GM18502 (cell line): ENCODE measurements at regions not wholly inside any gene's neighbourhood (a gene's known extent, or its start where the extent isn't known, plus 50 kb on each side); places are given as distances from the start of the nearest gene placed in this dataset.
"Not testable (repeated sequence)": the region's sequence is repeated elsewhere in the genome, so short reads cannot be mapped to it uniquely, and the experiment has no call there.

Source experiments
- ATAC-seq: cut with Tn5 transposase; IDR thresholded peaks from one replicate; pipeline ENCODE4 v1.9.1; 2021; ENCODE audit warnings: mild to moderate bottlenecking; ENCODE audit not compliant: unreplicated experiment, poor library complexity

DNA sequence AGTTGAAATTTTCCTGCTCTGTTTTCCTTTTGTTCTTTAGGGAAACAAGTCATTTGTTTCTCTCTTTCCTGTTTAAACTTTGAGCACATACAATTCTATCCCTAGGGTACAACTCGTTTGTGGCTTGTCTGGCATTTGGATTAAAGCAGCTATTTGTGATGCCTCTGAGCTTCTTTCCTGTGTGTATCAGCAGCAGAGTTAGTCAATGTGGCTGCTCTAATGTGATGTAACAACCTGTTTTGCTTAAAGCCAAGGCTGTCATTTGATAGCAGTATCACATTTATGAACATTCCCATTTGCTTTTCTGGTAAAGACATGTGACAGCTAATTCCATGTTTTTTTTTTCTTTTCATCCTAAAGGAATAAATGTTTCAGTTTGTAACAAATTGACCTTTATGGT, 314.3 kb upstream of the CHD1 start:
- no peak for ATAC-seq

DNA sequence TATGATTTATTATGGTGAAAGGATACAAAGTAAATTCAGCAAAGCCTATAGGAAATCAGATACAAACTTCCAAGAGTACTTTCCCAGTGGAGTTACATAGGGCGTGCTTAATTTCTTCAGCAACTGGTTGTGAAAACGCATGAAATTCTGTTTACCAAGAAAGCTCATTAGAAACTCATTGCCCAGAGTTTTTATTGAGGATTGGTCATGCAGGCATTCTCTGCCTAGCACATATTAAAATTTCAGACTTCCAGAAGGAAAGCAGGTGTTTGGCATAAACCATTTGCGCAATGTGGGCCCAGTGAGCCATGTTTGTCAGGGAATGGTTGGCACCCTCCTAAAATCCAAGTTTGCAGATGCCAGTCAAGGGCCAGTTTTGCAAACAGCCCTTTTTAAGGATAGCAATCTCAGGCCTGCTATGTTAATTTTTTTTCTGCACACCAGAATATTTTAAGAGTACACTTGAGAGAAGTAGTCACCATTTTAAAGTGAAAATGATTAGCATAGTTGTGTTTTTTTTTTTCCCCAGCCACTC, 311.1 kb upstream of the CHD1 start:
- ATAC-seq = no peak

DNA sequence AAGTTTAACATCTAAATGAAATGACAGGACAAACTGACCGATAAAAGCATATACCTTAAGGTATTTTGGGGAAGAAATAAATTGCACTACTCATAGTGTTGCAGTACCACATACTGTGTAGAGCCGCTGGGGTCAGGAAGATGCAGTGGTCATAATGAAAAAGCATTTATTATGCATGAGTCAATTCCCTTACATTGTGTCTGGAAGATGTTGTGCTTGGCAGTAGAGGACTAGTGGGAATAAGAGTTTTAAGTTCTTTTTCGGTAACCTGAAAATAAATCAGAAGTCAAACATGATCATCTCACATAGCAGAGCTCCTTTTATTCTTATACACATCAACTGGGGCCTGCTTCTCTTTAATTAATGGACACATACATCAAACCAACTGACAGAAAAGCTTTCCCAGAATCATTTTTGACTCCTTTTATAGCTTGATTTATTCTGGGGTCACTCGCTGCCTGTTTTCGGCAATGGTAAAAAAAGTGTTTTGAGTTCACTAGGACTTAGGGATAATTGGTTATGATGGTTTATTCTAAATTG, 262.5 kb upstream of the CHD1 start:
- ATAC-seq = no peak

DNA sequence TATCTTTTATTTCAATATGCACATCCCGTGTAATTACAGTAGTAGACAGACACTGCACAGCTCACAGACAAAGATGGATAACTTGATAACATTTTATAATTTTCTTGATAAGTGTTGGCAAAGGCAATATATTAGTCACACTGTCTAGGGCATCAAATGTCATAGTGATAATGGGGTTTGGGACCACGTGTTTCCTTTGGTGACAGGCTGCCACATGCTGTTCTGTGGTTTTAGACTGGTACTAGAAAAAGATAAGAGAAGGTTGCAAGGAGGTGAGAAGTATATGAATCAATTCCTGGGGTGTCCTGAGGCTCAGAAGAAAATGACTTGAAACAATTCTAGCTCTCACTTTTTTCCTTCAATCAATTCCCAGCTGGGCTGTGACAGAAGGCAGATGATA, 258.8 kb upstream of the CHD1 start:
- no peak for ATAC-seq

DNA sequence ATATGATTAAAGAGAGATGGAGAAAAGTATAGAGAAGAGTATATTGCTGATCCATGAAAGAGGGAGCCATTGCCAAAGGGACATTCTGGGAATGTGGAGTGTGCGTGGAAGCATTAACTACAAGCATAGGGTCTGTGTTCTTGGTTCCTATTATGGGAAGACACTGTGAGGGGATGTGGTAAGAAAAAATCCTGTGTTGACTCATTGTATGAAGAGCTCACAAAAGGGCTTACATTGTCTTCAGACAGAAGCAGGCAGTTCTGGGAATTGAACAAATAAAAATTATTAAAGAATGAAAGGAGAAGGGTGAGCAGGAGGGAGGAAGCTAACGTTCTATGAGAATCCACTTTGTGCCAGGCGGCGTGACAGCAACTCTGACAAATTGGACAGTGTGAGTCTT, 250.4 kb upstream of the CHD1 start:
- no peak for ATAC-seq

DNA sequence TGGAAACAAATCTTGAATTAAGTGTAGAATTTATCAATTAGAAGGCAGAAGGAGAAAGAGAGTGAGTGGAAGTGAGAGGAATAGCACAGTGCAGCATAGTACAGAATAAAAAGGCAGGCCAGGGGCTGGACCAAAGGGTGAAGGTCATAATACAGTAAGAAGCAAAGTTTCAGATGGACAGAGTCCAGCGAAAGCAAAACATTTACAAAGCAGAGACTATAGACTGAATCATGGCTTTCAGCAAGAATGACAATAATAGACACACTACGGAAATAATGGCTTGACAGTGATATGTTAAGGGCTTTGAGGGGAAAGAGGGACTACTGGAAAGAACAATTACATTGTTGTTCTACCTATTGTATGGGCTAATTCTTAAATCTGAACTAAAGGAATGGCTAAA, 249.0 kb upstream of the CHD1 start:
- ATAC-seq = no peak

DNA sequence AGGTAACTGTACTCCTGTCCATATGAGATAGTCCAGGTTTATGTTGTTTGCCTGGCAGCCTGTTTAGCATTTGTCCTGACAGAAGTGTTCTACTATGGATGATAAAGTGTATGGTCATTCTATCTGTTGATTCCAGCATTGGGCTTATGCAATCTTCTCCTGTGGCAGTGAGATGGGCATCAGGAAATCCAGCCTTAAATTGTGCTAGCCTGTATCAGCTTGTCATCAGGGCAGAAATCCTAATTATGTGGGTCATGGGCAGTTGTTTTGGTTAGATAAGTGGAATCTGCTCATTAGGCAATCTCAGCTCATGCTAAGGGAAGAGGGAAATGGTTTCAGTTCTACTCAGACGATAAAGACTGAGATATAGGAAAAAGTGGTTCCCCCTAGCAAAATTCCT, 247.4 kb upstream of the CHD1 start:
- ATAC-seq = no peak

DNA sequence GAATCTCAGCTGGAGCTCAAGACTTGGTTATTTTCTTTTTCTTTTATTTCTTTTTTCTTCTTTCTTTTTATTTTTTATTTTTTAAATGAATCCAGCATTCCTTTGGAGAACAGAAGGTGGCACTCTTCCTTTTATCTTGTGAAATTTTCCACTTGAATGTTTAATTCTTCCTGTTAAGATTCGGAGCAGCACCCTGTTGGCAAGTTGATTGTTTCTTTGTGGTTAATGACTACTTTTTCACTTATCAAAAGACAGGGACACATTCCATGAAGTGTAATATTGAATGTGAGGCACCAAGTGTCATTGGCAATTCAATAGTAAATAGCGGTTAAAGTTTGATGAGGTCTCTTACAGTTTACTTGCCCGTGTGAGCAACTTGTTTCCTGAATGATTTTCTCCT, 240.5 kb upstream of the CHD1 start:
- ATAC-seq = no peak

DNA sequence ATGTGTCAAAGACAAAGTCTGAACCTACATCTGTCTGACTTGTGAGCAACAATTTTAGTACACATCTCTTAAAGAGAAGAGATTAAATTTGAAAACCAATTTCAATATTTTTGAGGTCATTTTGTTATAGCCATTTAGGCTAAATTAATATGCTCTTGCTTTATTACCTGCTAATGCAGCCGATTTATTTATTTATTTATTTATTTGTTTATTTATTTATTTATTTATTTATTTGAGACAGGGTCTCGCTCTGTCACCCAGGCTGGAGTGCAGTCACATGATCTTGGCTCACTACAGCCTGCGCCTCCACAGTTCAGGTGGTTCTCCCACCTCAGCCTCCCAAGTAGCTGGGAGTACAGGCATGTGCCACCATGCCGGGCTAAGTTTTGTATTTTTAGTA, 232.7 kb upstream of the CHD1 start:
- ATAC-seq = not testable (repeated sequence)

DNA sequence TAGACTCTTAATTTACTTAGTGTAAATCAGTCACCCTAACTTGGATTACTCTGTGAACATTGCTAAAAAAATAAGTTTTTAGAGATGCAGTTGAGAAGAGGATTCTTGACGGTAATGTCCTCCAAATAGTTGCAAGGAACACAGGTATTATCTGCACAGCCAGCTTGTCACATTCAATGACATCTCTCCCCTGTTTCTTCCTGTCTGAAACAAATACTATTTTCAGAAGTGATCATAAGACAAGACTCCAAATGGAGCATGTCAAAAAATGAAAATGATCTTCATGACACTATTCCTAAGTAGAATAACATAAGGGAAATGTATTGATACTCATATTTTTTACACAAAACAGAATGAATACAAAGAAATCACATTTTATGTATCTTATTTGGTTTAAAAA, 227.9 kb upstream of the CHD1 start:
- ATAC-seq = no peak

DNA sequence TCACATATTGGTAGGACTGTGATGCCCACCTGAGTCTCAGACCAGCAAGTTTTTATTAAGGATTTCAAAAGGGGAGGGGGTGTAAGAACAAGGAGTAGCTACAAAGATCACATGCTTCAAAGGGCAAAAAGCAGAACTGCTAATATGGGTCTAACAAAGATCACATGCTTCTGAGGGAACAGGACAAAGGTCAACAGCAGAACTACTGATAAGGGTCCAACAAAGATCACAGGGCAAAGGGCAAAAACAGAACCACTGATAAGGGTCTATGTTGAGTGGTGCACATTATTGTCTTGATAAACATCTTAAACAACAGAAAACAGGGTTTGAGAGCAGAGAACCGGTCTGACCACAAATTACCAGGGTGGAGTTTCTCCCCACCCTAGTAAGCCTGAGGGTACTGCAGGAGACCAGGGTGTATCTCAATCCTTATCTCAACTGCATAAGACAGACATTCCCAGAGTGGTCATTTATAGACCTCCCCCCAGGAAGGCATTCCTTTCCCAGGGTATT, 214.5 kb upstream of the CHD1 start:
- not testable (repeated sequence) for ATAC-seq

DNA sequence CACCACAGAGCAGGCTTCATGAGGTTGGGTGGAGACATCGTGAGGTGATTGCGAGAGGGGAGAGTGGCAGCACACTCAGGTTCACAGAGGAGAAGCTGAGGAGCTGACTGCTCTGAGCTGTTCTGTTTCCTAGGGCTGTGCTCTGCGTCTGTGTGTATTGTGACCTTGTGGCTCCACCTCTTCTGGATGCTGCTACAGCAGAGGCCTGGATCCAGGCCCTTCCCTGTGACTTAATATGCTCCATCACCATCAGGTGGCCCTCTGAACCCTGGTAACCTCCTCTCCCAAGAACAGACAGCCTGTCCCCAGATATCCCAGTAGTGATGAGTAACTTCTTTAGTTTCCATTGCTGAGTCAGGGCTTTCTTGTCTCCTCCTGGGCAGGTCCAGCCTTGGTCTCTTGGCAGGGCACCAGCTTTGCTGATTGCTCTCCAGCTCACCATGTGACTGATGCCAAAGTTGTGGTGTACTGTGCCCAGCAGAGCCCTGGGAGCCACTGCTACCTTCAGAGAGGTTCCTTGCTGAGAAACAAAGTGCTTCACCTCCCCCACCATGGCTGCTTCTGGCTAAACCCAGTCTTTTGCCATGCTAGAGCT, 212.8 kb upstream of the CHD1 start:
- no peak for ATAC-seq

DNA sequence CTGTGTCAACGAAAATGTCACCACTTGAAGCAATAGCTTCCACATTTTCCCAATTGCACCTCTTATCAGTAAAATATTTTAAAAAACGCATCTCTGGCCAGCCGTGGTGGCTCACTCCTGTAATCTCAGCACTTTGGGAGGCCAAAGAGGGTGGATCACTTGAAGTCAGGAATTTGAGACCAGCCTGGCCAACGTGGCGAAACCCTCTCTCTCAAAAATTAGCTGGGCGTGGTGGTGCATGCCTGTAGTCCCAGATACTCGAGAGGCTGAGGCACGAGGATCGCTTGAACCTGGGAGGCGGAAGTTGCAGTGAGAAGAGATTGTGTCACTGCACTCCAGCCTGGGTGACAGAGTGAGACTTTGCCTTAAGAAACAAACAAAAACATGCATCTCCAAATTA, 210.1 kb upstream of the CHD1 start:
- no peak for ATAC-seq

DNA sequence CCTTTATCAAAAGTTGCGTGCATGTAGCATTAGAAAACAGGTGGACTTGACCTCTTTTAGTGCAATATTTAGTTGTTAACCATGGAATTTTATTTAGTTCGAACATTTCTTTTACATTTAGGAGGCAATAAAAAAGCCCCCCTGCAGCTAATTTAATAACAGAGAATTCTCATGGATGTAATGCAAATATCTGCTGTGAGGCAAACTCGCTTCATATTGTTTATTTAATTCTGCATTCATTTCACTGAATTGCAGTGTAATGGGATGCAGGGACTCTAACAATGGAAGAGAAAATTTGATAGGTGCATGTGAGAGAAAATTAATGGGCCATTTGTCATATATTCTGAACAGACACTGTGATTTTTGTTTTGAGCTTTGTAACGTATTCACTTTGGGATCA, 205.1 kb upstream of the CHD1 start:
- no peak for ATAC-seq

DNA sequence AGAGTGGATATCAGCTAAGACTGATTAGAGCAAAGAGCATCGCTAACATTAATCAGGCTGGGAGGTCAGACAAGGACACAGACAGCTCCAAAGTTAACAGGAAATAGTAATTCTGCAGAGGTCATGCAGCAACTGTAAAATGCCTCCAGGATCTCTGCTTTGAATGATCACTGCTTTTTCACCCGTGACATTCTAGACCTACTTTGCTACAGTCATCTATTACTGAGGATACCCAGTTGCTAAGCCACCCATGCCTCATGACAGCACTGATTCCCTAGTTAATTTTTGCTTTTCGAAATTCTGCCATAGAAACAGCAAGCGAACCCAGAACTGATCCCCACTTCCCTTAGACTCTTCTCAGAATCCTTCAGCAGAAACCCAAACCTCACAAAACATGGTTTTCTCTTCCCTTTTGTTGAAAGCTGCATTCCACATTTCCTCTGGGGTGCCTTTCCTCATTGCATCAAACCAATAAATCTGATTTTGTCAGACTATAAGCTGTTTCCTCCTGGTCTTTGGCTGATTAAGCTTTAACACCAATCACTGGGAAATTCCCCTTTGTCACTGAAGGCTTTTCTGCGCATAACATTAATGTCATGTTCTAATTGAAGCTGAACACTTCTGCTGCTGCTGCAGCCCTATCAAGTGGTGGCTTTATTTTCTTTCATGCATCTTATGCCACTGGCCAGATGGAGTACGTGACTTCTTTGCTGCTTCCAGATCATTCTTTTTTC, 201.1 kb upstream of the CHD1 start:
- ATAC-seq = no peak

DNA sequence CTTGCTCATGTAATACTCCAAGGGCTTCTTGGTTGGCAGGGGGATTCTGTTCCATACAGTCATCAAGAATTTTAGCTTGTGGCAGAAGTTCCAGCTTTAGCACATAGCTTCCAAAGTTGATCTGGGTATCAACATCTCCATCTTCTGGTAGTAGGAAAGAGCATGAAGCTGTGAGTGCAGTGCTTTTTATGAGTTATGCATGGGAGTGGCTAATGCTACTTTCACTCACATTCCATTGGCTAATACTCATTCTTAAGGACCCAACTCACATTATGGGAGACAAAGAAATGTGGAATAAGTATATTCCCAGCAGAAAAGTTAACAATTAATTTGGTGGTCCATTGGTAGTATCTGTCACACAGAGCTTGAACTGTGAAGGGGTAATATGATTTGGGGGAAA, 194.2 kb upstream of the CHD1 start:
- no peak for ATAC-seq

DNA sequence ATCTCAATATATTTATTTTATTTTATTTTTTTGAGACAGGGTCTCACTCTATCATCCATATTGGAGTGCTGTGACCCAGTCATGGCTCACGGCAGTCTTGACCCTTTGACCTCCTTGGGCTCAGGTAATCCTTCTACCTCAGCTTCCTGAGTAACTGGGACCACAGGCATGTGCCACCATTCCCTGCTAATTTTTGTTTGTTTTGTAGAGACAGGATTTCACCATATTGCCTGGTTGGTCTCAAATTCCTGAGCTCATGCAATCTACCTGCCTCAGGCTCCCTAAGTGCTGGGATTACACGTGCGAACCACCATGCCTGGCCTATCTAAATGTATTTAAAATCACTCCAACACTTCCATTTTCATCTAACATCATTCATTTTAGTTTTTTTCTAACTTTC, 190.5 kb upstream of the CHD1 start:
- ATAC-seq = no peak

DNA sequence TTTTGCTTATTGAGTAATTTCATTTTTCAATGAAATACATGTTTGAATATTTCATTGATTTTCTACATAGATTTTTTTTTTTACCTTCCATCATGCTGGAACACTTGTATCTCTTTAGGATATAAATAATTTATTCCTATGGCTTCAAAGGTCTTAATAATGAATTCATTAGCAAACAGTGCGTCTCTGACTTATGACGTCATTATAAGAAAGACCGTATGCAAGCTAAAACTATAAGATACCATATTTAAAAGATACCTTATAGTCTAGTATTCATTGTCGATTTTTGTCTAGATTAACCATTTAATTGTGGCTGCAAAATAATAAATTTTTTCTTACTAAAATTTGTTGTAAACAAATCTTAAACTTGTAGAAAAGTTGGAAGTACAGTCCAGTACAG, 187.7 kb upstream of the CHD1 start:
- no peak for ATAC-seq

DNA sequence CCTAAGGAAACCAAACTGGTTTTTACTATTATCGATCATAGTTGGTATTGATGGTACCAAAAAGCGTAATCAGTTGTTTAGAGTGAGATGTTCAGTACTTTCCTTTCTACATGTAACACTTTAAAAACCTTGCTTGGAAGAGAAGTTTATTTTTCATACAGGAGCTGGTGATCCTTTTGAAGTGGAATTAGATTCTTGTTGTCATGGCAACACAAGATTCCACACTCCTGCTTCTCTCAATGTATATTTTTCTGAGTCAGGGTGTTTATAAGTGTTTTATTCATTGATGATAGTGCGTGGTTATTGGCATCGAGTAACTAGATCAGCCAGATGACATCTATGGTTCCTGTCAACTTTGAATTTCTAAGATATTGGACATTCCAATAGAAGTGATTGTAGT, 181.1 kb upstream of the CHD1 start:
- ATAC-seq = no peak

DNA sequence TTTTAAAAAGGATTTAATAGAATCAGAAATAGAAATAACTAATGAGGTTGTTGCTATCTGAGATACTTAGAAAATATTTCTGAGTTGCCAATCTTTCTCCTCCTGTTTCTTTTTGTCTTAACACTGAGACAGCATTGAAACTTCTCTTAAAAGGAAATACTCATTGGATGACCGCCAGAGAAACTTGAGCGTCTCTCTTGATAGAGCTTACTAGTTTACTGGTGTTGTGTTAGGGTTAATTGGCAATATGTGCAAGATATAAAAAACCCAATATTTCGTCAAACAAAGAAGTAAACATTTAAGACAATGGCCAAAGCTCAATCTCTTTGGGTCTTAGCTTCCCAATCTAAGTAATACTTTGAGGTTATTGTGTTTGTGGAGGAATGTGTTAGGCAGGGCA, 176.4 kb upstream of the CHD1 start:
- ATAC-seq = no peak

DNA sequence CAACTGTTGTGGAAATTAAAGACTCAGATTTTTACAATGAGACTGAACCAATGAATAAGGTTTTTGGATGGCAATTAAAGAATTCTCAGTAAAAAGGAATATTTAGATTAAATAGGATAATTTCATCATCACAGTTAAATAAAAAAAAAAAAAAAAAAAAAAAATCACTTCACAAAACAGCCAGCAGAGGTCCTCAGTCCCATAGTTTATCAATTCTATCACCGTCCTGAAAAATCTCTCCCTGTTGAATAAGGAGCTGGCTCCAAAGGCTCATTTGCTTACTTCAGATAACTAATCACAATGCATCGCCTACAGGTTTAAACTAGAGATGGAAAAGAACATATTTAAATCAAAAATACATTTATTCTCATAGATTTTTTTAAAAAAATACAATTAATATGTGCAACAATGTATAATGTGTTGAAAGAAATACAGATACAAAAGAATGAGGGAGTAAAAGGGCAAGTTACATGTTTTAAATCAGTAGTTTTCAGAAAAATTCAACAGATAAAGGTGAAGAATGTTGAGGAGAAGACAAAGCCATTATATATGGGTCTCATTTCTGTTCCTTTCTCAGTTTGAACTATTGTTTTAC, 175.8 kb upstream of the CHD1 start:
- ATAC-seq = no peak
